ENCODE measurements at regions not wholly inside any gene's neighbourhood (a gene's known extent, or its start where the extent isn't known, plus 50 kb on each side); places are given as distances from the start of the nearest gene placed in this dataset.

- no peak for ATAC-seq
- no peak overlapping the region for H3K4me3 ChIP-seq
- intact Hi-C loops (cut with DNase I): no loop called here
- no peak for TF ChIP-seq POLR2A (IDR thresholded peaks at IDR 0.05)
- 100% methylated on average over 1 of the region's 1 CpG for WGBS (ENCODE audit: insufficient coverage, low coverage, low lambda C conversion rate, missing lambda C conversion rate)
- no peaks in the 10 kb centered on the region for H3K9me3 ChIP-seq
- no peaks in the 10 kb centered on the region for H3K4me1 ChIP-seq
- no peak overlapping the region for H3K27ac ChIP-seq
- DNase-seq: no peak
- no peaks in the 10 kb centered on the region for H3K27me3 ChIP-seq
- H3K36me3 ChIP-seq: no peaks in the 10 kb centered on the region
Measured at GRCh38 chr2:224137208-224137607, 98.1 kb upstream of the SERPINE2 start.

- no peaks in the 10 kb centered on the region for H3K36me3 ChIP-seq
- no peak overlapping the region for H3K4me3 ChIP-seq
- intact Hi-C loops (cut with DNase I): no loop called here
- no peaks in the 10 kb centered on the region for H3K4me1 ChIP-seq
- no peaks in the 10 kb centered on the region for H3K27me3 ChIP-seq
- H3K27ac ChIP-seq: no peak overlapping the region
- ATAC-seq (no peak), DNase-seq (no peak)
- no peaks in the 10 kb centered on the region for H3K9me3 ChIP-seq
- TF ChIP-seq CTCF (IDR thresholded peaks at IDR 0.05): no peak
- TF ChIP-seq POLR2A (IDR thresholded peaks at IDR 0.05): no peak
- WGBS (ENCODE audit: insufficient coverage, low coverage, low lambda C conversion rate, missing lambda C conversion rate): 46% methylated on average over 2 of the region's 4 CpGs
Measured at GRCh38 chr2:224136396-224136795, 97.3 kb upstream of the SERPINE2 start.

GRCh38 chr2:224135881-224136280 is 96.8 kb upstream of the SERPINE2 start:
- DNase-seq (no peak), ATAC-seq (no peak)
- H3K4me1 ChIP-seq: no peaks in the 10 kb centered on the region
- TF ChIP-seq CTCF (IDR thresholded peaks at IDR 0.05) (no peak), POLR2A (IDR thresholded peaks at IDR 0.05) (no peak)
- WGBS (ENCODE audit: insufficient coverage, low coverage, low lambda C conversion rate, missing lambda C conversion rate): 62% methylated on average over 5 of the region's 5 CpGs
- no peak overlapping the region for H3K4me3 ChIP-seq
- no peak overlapping the region for H3K27ac ChIP-seq
- H3K9me3 ChIP-seq: no peaks in the 10 kb centered on the region
- intact Hi-C loops (cut with DNase I): no loop called here
- H3K36me3 ChIP-seq: no peaks in the 10 kb centered on the region
- no peaks in the 10 kb centered on the region for H3K27me3 ChIP-seq

- no peak overlapping the region for H3K4me3 ChIP-seq
- TF ChIP-seq CTCF (IDR thresholded peaks at IDR 0.05): no peak
- no peak overlapping the region for H3K27ac ChIP-seq
- no peaks in the 10 kb centered on the region for H3K36me3 ChIP-seq
- 80% methylated on average over 4 of the region's 4 CpGs for WGBS (ENCODE audit: insufficient coverage, low coverage, low lambda C conversion rate, missing lambda C conversion rate)
- H3K4me1 ChIP-seq: no peaks in the 10 kb centered on the region
- DNase-seq (no peak), ATAC-seq (no peak)
- intact Hi-C loops (cut with DNase I): no loop called here
- no peaks in the 10 kb centered on the region for H3K9me3 ChIP-seq
- no peaks in the 10 kb centered on the region for H3K27me3 ChIP-seq
Measured at GRCh38 chr2:224134003-224134734, 95.1 kb upstream of the SERPINE2 start.

GRCh38 chr2:224133387-224133786 is 94.3 kb upstream of the SERPINE2 start:
- Histone ChIP-seq H3K27ac (no peak overlapping the region), H3K27me3 (no peaks in the 10 kb centered on the region)
- intact Hi-C loops (cut with DNase I): no loop called here

More at GRCh38 chr2:224133387-224133786, 94.3 kb upstream of the SERPINE2 start:
- DNase-seq (no peak), ATAC-seq (no peak)
- Histone ChIP-seq H3K4me1 (no peaks in the 10 kb centered on the region), H3K36me3 (no peaks in the 10 kb centered on the region), H3K9me3 (no peaks in the 10 kb centered on the region), H3K4me3 (no peak overlapping the region)
- WGBS (ENCODE audit: insufficient coverage, low coverage, low lambda C conversion rate, missing lambda C conversion rate): 64% methylated on average over 4 of the region's 4 CpGs
- TF ChIP-seq POLR2A (IDR thresholded peaks at IDR 0.05) (no peak), CTCF (IDR thresholded peaks at IDR 0.05) (no peak)

Data from right lobe of liver (tissue), 6 donors.